HG02610 (cell line): ENCODE measurements at regions not wholly inside any gene's neighbourhood (a gene's known extent, or its start where the extent isn't known, plus 50 kb on each side); places are given as distances from the start of the nearest gene placed in this dataset.

Source experiments
- ATAC-seq: cut with Tn5 transposase; IDR thresholded peaks from one replicate; pipeline ENCODE4 v1.9.1; 2021; ENCODE audit warnings: mild to moderate bottlenecking, moderate library complexity; ENCODE audit not compliant: unreplicated experiment

GRCh38 chrX:38856670-38857265, 55.5 kb downstream of the MID1IP1 start:
- no peak for ATAC-seq

- no peak for ATAC-seq
Measured at GRCh38 chrX:38857736-38858523, 56.7 kb downstream of the MID1IP1 start.

- no peak for ATAC-seq
Measured at GRCh38 chrX:38859602-38860001, 58.3 kb downstream of the MID1IP1 start.

- peak; percentile 45 for ATAC-seq
Measured at GRCh38 chrX:38860106-38861013, 59.1 kb downstream of the MID1IP1 start.

- no peak for ATAC-seq
Measured at GRCh38 chrX:38861489-38861888, 60.2 kb downstream of the MID1IP1 start.

- ATAC-seq = no peak
Measured at GRCh38 chrX:38862100-38862499, 60.8 kb downstream of the MID1IP1 start.

GRCh38 chrX:38864165-38864564, 62.9 kb downstream of the MID1IP1 start:
- ATAC-seq = no peak

GRCh38 chrX:38868321-38868720, 67.1 kb downstream of the MID1IP1 start:
- ATAC-seq = no peak

GRCh38 chrX:38868941-38869401, 67.7 kb downstream of the MID1IP1 start:
- ATAC-seq = no peak

- no peak for ATAC-seq
Measured at GRCh38 chrX:38870361-38870895, 69.2 kb downstream of the MID1IP1 start.

- no peak for ATAC-seq
Measured at GRCh38 chrX:38871129-38872029, 70.1 kb downstream of the MID1IP1 start.

- no peak for ATAC-seq
Measured at GRCh38 chrX:38877366-38877765, 76.1 kb downstream of the MID1IP1 start.

GRCh38 chrX:38878641-38879340, 77.5 kb downstream of the MID1IP1 start:
- no peak for ATAC-seq

GRCh38 chrX:38879631-38880220, 78.5 kb downstream of the MID1IP1 start:
- ATAC-seq = peak; percentile 36

- ATAC-seq = no peak
Measured at GRCh38 chrX:38880296-38880854, 79.1 kb downstream of the MID1IP1 start.

- ATAC-seq = peak; percentile 36
Measured at GRCh38 chrX:38881066-38881465, 79.8 kb downstream of the MID1IP1 start.

GRCh38 chrX:38881727-38882126, 80.5 kb downstream of the MID1IP1 start:
- ATAC-seq = peak; percentile 36

- ATAC-seq = no peak
Measured at GRCh38 chrX:38882894-38883626, 81.8 kb downstream of the MID1IP1 start.
